Panc1 (cell line): ENCODE measurements at regions not wholly inside any gene's neighbourhood (a gene's known extent, or its start where the extent isn't known, plus 50 kb on each side); places are given as distances from the start of the nearest gene placed in this dataset.
"Not testable (repeated sequence)": the region's sequence is repeated elsewhere in the genome, so short reads cannot be mapped to it uniquely, and the experiment has no call there.

Source experiments
- ATAC-seq: fragments of 200-7000 bp; cut with Tn5 transposase; 2 replicates; pipeline ENCODE4 v1.9.1; 2020; ENCODE audit warnings: mild to moderate bottlenecking, moderate library complexity
- BruUV-seq: library from RNA; stranded (reverse); fragments of 400-500 nt; replicated peaks from 2 replicates; lab custom pipeline; 2021; lab: Mats Ljungman, UMichigan
- CTCF ChIA-PET: fragments of 300-600 bp; sonication (Branson Sonifier 250); formaldehyde crosslinking; loops from one replicate; lab custom pipeline; 2022; ENCODE audit warnings: antibody characterized with exemption; lab: Charles Lee
- POLR2A ChIA-PET: fragments of 300-600 bp; sonication (Branson Sonifier 250); formaldehyde crosslinking; loops from one replicate; lab custom pipeline; 2022; ENCODE audit warnings: antibody characterized with exemption; lab: Charles Lee
- DNase-seq: peaks from one replicate; pipeline ENCODE4 v3.0.0-alpha.2; 2010; ENCODE audit warnings: low read depth, low spot score
- H3K27ac ChIP-seq: 2 replicates; pipeline ENCODE4 v1.5.1; 2011; ENCODE audit warnings: mild to moderate bottlenecking, low read length, inconsistent platforms
- H3K27me3 ChIP-seq: fragments of 200-500 bp; sonication (Bioruptor generic); 2 replicates; pipeline ENCODE4 v1.6.0; 2014; ENCODE audit warnings: low read length, inconsistent platforms; ENCODE audit not compliant: control insufficient read depth, insufficient read depth
- H3K36me3 ChIP-seq: fragments of 200-500 bp; sonication (Bioruptor generic); 2 replicates; pipeline ENCODE4 v1.5.1; 2014; ENCODE audit warnings: inconsistent platforms, mild to moderate bottlenecking, low read length, moderate library complexity; ENCODE audit not compliant: control insufficient read depth, insufficient read depth
- H3K4me1 ChIP-seq: 2 replicates; pipeline ENCODE4 v1.5.1; 2011; ENCODE audit warnings: inconsistent platforms, mild to moderate bottlenecking, low read length, moderate library complexity; ENCODE audit not compliant: control insufficient read depth, insufficient read depth
- H3K4me3 ChIP-seq, 2 experiments: 2 replicates each; pipeline ENCODE4 v1.5.1; 2011 to 2012; ENCODE audit warnings: low read depth in 2 of 2, low read length in 2 of 2, mild to moderate bottlenecking in 2 of 2, inconsistent platforms in 1 of 2, moderate library complexity in 1 of 2
- H3K9me3 ChIP-seq: fragments of 200-500 bp; sonication (Bioruptor generic); 2 replicates; pipeline ENCODE4 v1.5.1; 2014; ENCODE audit warnings: low read depth, mild to moderate bottlenecking, inconsistent platforms, low read length, moderate library complexity; ENCODE audit not compliant: control insufficient read depth, insufficient read depth
- CTCF ChIP-seq: fragments of 450-650 bp; IDR thresholded peaks from 2 replicates; pipeline ENCODE4 v1.5.1; 2017; ENCODE audit warnings: mild to moderate bottlenecking
- POLR2AphosphoS5 ChIP-seq: IDR thresholded peaks from 2 replicates; pipeline ENCODE4 v1.6.1; 2012; ENCODE audit warnings: mild to moderate bottlenecking, low read depth, low read length, moderate library complexity
- REST ChIP-seq, 2 experiments: IDR thresholded peaks; 2 replicates each; pipeline ENCODE4 v1.6.1; 2011 to 2012; ENCODE audit warnings: low read depth in 2 of 2, control low read depth in 1 of 2, low read length in 1 of 2, mild to moderate bottlenecking in 1 of 2, moderate library complexity in 1 of 2; ENCODE audit not compliant: insufficient read depth in 1 of 2
- in situ Hi-C: cut with HindIII; loops from 2 replicates; pipeline ENCODE4 v1.10.0; 2016; ENCODE audit warnings: low sequenced_read_pairs, low pct_unique_long_range_greater_than_20kb
- intact Hi-C: fragments of 100-400 bp; cut with micrococcal nuclease; formaldehyde crosslinking; loops from one replicate; pipeline ENCODE4 v1.10.0; 2022; ENCODE audit not compliant: unreplicated experiment

- in situ Hi-C loops (no loop called here), intact Hi-C loops (no loop called here)
- Histone ChIP-seq H3K9me3 (no peaks in the 10 kb centered on the region), H3K36me3 (no peaks in the 10 kb centered on the region), H3K27ac (no peak overlapping the region), H3K4me3 (no peak overlapping the region), H3K27me3 (no peaks in the 10 kb centered on the region), H3K4me1 (no peaks in the 10 kb centered on the region)
- no peak for ATAC-seq
- no TSS peak for BruUV-seq
- TF ChIP-seq REST (IDR thresholded peaks at IDR 0.05; ENCODE audit: insufficient read depth in 1 of 2, low read depth in 2 of 2, low read length in 1 of 2) (no peak), POLR2AphosphoS5 (no peak)
- ChIA-PET CTCF (no interaction called here), POLR2A (no interaction called here)
- DNase-seq, result no peak
These were observed 219.2 kb upstream of the RAI14 start for GRCh38 chr5:34436761-34437501.

GRCh38 chr5:34439601-34440000, 216.5 kb upstream of the RAI14 start:
- intact Hi-C loops (no loop called here), in situ Hi-C loops (no loop called here)
- H3K9me3 ChIP-seq, result no peaks in the 10 kb centered on the region
- ATAC-seq (no peak), DNase-seq (no peak)
- no TSS peak for BruUV-seq
- no peaks in the 10 kb centered on the region for H3K36me3 ChIP-seq
- CTCF ChIA-PET, result no interaction called here
- POLR2A ChIA-PET, result no interaction called here
- no peak for TF ChIP-seq CTCF
- H3K27me3 ChIP-seq, result no peaks in the 10 kb centered on the region
- H3K27ac ChIP-seq, result no peak overlapping the region
- H3K4me3 ChIP-seq, result no peak overlapping the region
- no peaks in the 10 kb centered on the region for H3K4me1 ChIP-seq

GRCh38 chr5:34441767-34442166, 214.4 kb upstream of the RAI14 start:
- H3K36me3 ChIP-seq, H3K4me3 ChIP-seq, intact Hi-C loops, DNase-seq, BruUV-seq, H3K9me3 ChIP-seq, in situ Hi-C loops, H3K27ac ChIP-seq, CTCF ChIA-PET, POLR2A ChIA-PET, H3K27me3 ChIP-seq, H3K4me1 ChIP-seq, ATAC-seq: not testable (repeated sequence)
